Prostate gland (tissue), 2 donors: ENCODE measurements at regions not wholly inside any gene's neighbourhood (a gene's known extent, or its start where the extent isn't known, plus 50 kb on each side); places are given as distances from the start of the nearest gene placed in this dataset.

Experiments
- POLR2AphosphoS5 ChIP-seq: sonication (generic); formaldehyde crosslinking; IDR thresholded peaks from one replicate; pipeline ENCODE4 v1.6.1; 2017; ENCODE audit warnings: antibody characterized with exemption
- TF ChIP-seq, protein P1 (sequence below), 4 experiments: fragments of 200-600 bp in 2 of 4; fragments of 450-650 bp in 2 of 4; sonication (generic) in 2 of 4; IDR thresholded peaks; 1 replicate in 3 of 4; 2 replicates in 1 of 4; pipeline ENCODE4 v1.5.1; 2016 to 2019; ENCODE audit warnings: antibody characterized with exemption in 4 of 4, mild to moderate bottlenecking in 2 of 4, moderate library complexity in 2 of 4

DNA sequence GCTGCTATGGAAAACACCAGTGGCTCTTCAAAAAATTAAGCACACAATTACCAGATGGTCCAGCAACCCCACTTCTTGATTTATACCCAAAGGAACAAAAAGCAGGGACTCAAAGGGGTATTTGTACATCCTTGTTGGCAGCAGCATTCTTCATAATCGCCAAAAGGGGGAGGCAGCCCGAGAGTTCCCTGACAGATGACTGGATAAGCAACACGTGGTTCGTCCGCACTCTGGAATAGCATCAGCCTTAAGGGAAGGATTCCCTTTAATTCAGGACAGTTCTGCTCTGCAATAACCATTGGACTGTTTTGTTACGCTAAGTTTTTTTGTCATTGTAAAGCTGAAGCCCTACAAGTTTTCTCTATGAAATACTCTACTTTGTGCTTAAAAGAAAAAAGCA lies 76.7 kb upstream of the TWIST2 start:
- TF ChIP-seq, protein P1, sequence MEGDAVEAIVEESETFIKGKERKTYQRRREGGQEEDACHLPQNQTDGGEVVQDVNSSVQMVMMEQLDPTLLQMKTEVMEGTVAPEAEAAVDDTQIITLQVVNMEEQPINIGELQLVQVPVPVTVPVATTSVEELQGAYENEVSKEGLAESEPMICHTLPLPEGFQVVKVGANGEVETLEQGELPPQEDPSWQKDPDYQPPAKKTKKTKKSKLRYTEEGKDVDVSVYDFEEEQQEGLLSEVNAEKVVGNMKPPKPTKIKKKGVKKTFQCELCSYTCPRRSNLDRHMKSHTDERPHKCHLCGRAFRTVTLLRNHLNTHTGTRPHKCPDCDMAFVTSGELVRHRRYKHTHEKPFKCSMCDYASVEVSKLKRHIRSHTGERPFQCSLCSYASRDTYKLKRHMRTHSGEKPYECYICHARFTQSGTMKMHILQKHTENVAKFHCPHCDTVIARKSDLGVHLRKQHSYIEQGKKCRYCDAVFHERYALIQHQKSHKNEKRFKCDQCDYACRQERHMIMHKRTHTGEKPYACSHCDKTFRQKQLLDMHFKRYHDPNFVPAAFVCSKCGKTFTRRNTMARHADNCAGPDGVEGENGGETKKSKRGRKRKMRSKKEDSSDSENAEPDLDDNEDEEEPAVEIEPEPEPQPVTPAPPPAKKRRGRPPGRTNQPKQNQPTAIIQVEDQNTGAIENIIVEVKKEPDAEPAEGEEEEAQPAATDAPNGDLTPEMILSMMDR (IDR thresholded peaks at IDR 0.05), result no peak
- TF ChIP-seq POLR2AphosphoS5, result no peak
